ENCODE measurements at regions not wholly inside any gene's neighbourhood (a gene's known extent, or its start where the extent isn't known, plus 50 kb on each side); places are given as distances from the start of the nearest gene placed in this dataset.

GRCh38 chr3:177589041-177589650 lies 391.9 kb upstream of the TBL1XR1 start:
- no peak for TF ChIP-seq POLR2A (IDR thresholded peaks at IDR 0.05)
- no peak for TF ChIP-seq POLR2AphosphoS5 (IDR thresholded peaks at IDR 0.05)
- TF ChIP-seq, protein P1, sequence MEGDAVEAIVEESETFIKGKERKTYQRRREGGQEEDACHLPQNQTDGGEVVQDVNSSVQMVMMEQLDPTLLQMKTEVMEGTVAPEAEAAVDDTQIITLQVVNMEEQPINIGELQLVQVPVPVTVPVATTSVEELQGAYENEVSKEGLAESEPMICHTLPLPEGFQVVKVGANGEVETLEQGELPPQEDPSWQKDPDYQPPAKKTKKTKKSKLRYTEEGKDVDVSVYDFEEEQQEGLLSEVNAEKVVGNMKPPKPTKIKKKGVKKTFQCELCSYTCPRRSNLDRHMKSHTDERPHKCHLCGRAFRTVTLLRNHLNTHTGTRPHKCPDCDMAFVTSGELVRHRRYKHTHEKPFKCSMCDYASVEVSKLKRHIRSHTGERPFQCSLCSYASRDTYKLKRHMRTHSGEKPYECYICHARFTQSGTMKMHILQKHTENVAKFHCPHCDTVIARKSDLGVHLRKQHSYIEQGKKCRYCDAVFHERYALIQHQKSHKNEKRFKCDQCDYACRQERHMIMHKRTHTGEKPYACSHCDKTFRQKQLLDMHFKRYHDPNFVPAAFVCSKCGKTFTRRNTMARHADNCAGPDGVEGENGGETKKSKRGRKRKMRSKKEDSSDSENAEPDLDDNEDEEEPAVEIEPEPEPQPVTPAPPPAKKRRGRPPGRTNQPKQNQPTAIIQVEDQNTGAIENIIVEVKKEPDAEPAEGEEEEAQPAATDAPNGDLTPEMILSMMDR (IDR thresholded peaks at IDR 0.05 in 8 of 11, conservative IDR thresholded peaks at IDR 0.05 in 3 of 11), result no peak

All from spleen (tissue), 7 donors.